ENCODE measurements at regions not wholly inside any gene's neighbourhood (a gene's known extent, or its start where the extent isn't known, plus 50 kb on each side); places are given as distances from the start of the nearest gene placed in this dataset.

GRCh38 chr5:67393211-67393610, 196.6 kb upstream of the CD180 start:
- H2BK5ac ChIP-seq (ENCODE audit: low read depth, low read length, poor library complexity) = no peak overlapping the region
- H3K23ac ChIP-seq (ENCODE audit: low read length) = no peak overlapping the region
- no peak overlapping the region for H2BK120ac ChIP-seq (ENCODE audit: insufficient read depth, low read length, poor library complexity)
- H3K18ac ChIP-seq (ENCODE audit: low read length) = no peak overlapping the region
- no peak overlapping the region for H4K91ac ChIP-seq (ENCODE audit: low read depth, low read length)
- no peak overlapping the region for H3K9ac ChIP-seq (ENCODE audit: low read length)
- no peak overlapping the region for H2AK5ac ChIP-seq (ENCODE audit: low read length)
- no peak overlapping the region for H4K12ac ChIP-seq (ENCODE audit: low read depth, low read length)
- H3K79me2 ChIP-seq (ENCODE audit: control insufficient read depth, insufficient read depth, low read length, poor library complexity) = no peaks in the 10 kb centered on the region
- H3K79me1 ChIP-seq (ENCODE audit: low read length) = no peaks in the 10 kb centered on the region
- H3K4me1 ChIP-seq (ENCODE audit: control insufficient read depth in 1 of 2, insufficient read depth in 2 of 2, low read length in 2 of 2) = no peaks in the 10 kb centered on the region
- H3K4ac ChIP-seq (ENCODE audit: low read depth, low read length) = no peak overlapping the region
- H3K9me3 ChIP-seq (ENCODE audit: insufficient read depth, low read depth, low read length) = no peaks in the 10 kb centered on the region
- no peak overlapping the region for H2AFZ ChIP-seq (ENCODE audit: insufficient read depth, low read length, poor library complexity)
- no peak for DNase-seq
- no peak overlapping the region for H3K27ac ChIP-seq (ENCODE audit: low read depth, low read length)
- H3K4me2 ChIP-seq (ENCODE audit: low read length) = no peak overlapping the region
- no peak overlapping the region for H2BK12ac ChIP-seq (ENCODE audit: low read length)
- H3K4me3 ChIP-seq (ENCODE audit: low read depth, low read length) = no peak overlapping the region
- H3K36me3 ChIP-seq (ENCODE audit: control insufficient read depth in 1 of 2, insufficient read depth in 2 of 2, low read length in 2 of 2) = no peaks in the 10 kb centered on the region
- no peak overlapping the region for H3K14ac ChIP-seq (ENCODE audit: low read length)
- no peaks in the 10 kb centered on the region for H3K27me3 ChIP-seq (ENCODE audit: insufficient read depth, low read length)
- no peak overlapping the region for H4K8ac ChIP-seq (ENCODE audit: low read depth, low read length)

DNA sequence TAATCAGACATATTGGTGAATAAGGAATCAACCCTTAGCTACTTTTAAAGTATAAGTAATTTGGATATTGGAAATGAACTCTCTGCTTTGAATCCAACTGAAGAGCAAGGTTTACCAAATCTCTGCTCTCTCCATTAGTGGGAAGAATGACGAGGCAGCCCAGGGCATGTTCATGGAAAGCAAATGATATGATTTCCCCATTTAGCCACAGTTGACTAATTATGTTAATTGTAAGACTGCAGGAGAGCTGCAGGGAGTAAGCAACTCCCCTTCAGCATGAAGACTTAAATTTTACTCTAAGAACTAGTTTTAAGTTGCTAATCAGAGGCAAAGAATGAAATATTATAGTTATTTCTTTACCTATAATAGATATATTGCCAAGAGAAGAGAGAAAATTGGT, 194.3 kb upstream of the CD180 start:
- Histone ChIP-seq H4K12ac (ENCODE audit: low read depth, low read length) (no peak overlapping the region), H2BK12ac (ENCODE audit: low read length) (no peak overlapping the region), H3K27me3 (ENCODE audit: insufficient read depth, low read length) (no peaks in the 10 kb centered on the region), H3K79me2 (ENCODE audit: control insufficient read depth, insufficient read depth, low read length, poor library complexity) (no peaks in the 10 kb centered on the region), H3K79me1 (ENCODE audit: low read length) (no peaks in the 10 kb centered on the region), H3K14ac (ENCODE audit: low read length) (no peak overlapping the region), H3K4me2 (ENCODE audit: low read length) (no peak overlapping the region), H3K4me1 (ENCODE audit: control insufficient read depth in 1 of 2, insufficient read depth in 2 of 2, low read length in 2 of 2) (no peaks in the 10 kb centered on the region), H2BK5ac (ENCODE audit: low read depth, low read length, poor library complexity) (no peak overlapping the region), H3K18ac (ENCODE audit: low read length) (no peak overlapping the region), H3K36me3 (ENCODE audit: control insufficient read depth in 1 of 2, insufficient read depth in 2 of 2, low read length in 2 of 2) (no peaks in the 10 kb centered on the region), H3K4me3 (ENCODE audit: low read depth, low read length) (no peak overlapping the region), H3K9me3 (ENCODE audit: insufficient read depth, low read depth, low read length) (no peaks in the 10 kb centered on the region), H2BK120ac (ENCODE audit: insufficient read depth, low read length, poor library complexity) (no peak overlapping the region), H3K23ac (ENCODE audit: low read length) (no peak overlapping the region), H2AK5ac (ENCODE audit: low read length) (no peak overlapping the region), H3K9ac (ENCODE audit: low read length) (no peak overlapping the region), H3K4ac (ENCODE audit: low read depth, low read length) (no peak overlapping the region), H4K91ac (ENCODE audit: low read depth, low read length) (no peak overlapping the region), H3K27ac (ENCODE audit: low read depth, low read length) (no peak overlapping the region), H4K8ac (ENCODE audit: low read depth, low read length) (no peak overlapping the region), H2AFZ (ENCODE audit: insufficient read depth, low read length, poor library complexity) (no peak overlapping the region)
- DNase-seq = no peak
- WGBS (ENCODE audit: extremely low coverage, insufficient coverage, insufficient read length) = no CpG with 5 or more reads among the region's 1 CpG

DNA sequence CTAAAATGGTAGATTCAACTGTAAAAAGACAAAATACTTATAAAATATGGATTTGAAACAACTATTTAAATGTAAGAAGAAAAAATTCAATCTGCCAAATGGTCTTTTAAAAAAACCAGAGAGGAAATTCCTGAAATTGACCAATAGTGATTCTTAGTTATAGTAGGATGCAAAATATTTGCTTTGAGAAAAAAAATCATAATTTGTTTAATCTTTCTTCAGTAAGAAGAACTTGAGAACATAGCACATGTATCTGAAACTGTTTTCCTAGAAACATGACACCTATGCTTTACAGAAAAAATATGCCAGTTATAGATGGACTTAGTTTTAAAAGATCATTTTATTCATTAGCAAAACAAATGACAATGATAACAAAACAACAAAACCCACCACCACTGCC, 186.9 kb upstream of the CD180 start:
- no peak overlapping the region for H3K4ac ChIP-seq (ENCODE audit: low read depth, low read length)
- H3K9ac ChIP-seq (ENCODE audit: low read length) = no peak overlapping the region
- H2BK12ac ChIP-seq (ENCODE audit: low read length) = no peak overlapping the region
- H3K4me3 ChIP-seq (ENCODE audit: low read depth, low read length) = no peak overlapping the region
- no peak overlapping the region for H3K18ac ChIP-seq (ENCODE audit: low read length)
- no peak for DNase-seq
- no peaks in the 10 kb centered on the region for H3K36me3 ChIP-seq (ENCODE audit: control insufficient read depth in 1 of 2, insufficient read depth in 2 of 2, low read length in 2 of 2)
- no peak overlapping the region for H4K91ac ChIP-seq (ENCODE audit: low read depth, low read length)
- H3K14ac ChIP-seq (ENCODE audit: low read length) = no peak overlapping the region
- no peak overlapping the region for H4K12ac ChIP-seq (ENCODE audit: low read depth, low read length)
- H2AFZ ChIP-seq (ENCODE audit: insufficient read depth, low read length, poor library complexity) = no peak overlapping the region
- H3K9me3 ChIP-seq (ENCODE audit: insufficient read depth, low read depth, low read length) = no peaks in the 10 kb centered on the region
- H3K27ac ChIP-seq (ENCODE audit: low read depth, low read length) = no peak overlapping the region
- H2BK5ac ChIP-seq (ENCODE audit: low read depth, low read length, poor library complexity) = no peak overlapping the region
- no peaks in the 10 kb centered on the region for H3K4me1 ChIP-seq (ENCODE audit: control insufficient read depth in 1 of 2, insufficient read depth in 2 of 2, low read length in 2 of 2)
- no peak overlapping the region for H3K23ac ChIP-seq (ENCODE audit: low read length)
- no peaks in the 10 kb centered on the region for H3K79me1 ChIP-seq (ENCODE audit: low read length)
- H4K8ac ChIP-seq (ENCODE audit: low read depth, low read length) = no peak overlapping the region
- H3K27me3 ChIP-seq (ENCODE audit: insufficient read depth, low read length) = no peaks in the 10 kb centered on the region
- no peak overlapping the region for H3K4me2 ChIP-seq (ENCODE audit: low read length)
- no peaks in the 10 kb centered on the region for H3K79me2 ChIP-seq (ENCODE audit: control insufficient read depth, insufficient read depth, low read length, poor library complexity)
- H2BK120ac ChIP-seq (ENCODE audit: insufficient read depth, low read length, poor library complexity) = no peak overlapping the region
- no peak overlapping the region for H2AK5ac ChIP-seq (ENCODE audit: low read length)

GRCh38 chr5:67381236-67381880, 184.8 kb upstream of the CD180 start:
- Histone ChIP-seq H3K18ac (ENCODE audit: low read length) (no peak overlapping the region), H3K79me1 (ENCODE audit: low read length) (no peaks in the 10 kb centered on the region), H2BK120ac (ENCODE audit: insufficient read depth, low read length, poor library complexity) (no peak overlapping the region), H3K23ac (ENCODE audit: low read length) (no peak overlapping the region), H2AFZ (ENCODE audit: insufficient read depth, low read length, poor library complexity) (no peak overlapping the region), H3K14ac (ENCODE audit: low read length) (no peak overlapping the region), H2AK5ac (ENCODE audit: low read length) (no peak overlapping the region), H3K9me3 (ENCODE audit: insufficient read depth, low read depth, low read length) (no peaks in the 10 kb centered on the region), H3K4me3 (ENCODE audit: low read depth, low read length) (no peak overlapping the region), H3K4me2 (ENCODE audit: low read length) (no peak overlapping the region), H3K79me2 (ENCODE audit: control insufficient read depth, insufficient read depth, low read length, poor library complexity) (no peaks in the 10 kb centered on the region), H3K27me3 (ENCODE audit: insufficient read depth, low read length) (no peaks in the 10 kb centered on the region), H4K12ac (ENCODE audit: low read depth, low read length) (no peak overlapping the region), H3K9ac (ENCODE audit: low read length) (no peak overlapping the region), H4K91ac (ENCODE audit: low read depth, low read length) (no peak overlapping the region), H3K4ac (ENCODE audit: low read depth, low read length) (no peak overlapping the region), H3K36me3 (ENCODE audit: control insufficient read depth in 1 of 2, insufficient read depth in 2 of 2, low read length in 2 of 2) (no peaks in the 10 kb centered on the region), H4K8ac (ENCODE audit: low read depth, low read length) (no peak overlapping the region), H3K27ac (ENCODE audit: low read depth, low read length) (no peak overlapping the region), H2BK12ac (ENCODE audit: low read length) (no peak overlapping the region), H2BK5ac (ENCODE audit: low read depth, low read length, poor library complexity) (no peak overlapping the region), H3K4me1 (ENCODE audit: control insufficient read depth in 1 of 2, insufficient read depth in 2 of 2, low read length in 2 of 2) (no peaks in the 10 kb centered on the region)
- no CpG with 5 or more reads among the region's 2 CpGs for WGBS (ENCODE audit: extremely low coverage, insufficient coverage, insufficient read length)
- no peak for DNase-seq
